ENCODE measurements at regions not wholly inside any gene's neighbourhood (a gene's known extent, or its start where the extent isn't known, plus 50 kb on each side); places are given as distances from the start of the nearest gene placed in this dataset.

- H3K27me3 ChIP-seq (ENCODE audit: low read depth): no peaks in the 10 kb centered on the region
- no peak for DNase-seq (ENCODE audit: low spot score in 2 of 2)
- in situ Hi-C loops (cut with MboI; ENCODE audit: low sequenced_read_pairs): no loop called here
These were observed 1473.8 kb downstream of the TBC1D22A start for GRCh38 chr22:48236261-48236660.

DNA sequence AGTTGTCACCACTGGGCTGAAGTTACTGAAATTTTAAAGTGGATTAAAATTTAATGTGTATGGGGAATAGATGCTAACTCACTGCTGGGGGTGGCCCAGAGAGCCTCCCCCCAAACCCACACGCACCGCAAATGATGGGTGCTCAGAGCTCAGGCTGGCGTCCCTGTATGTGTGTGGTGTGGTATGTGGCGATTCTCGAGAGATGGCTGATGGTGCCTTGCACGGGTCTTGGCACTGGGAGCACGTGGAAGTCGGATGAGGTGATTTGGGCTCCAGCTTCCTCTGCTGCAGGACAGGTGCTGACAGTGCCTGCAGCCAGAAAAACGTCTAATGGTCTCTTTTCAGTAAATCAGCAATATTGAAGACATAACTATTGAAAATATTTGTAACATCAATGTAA is 1473.3 kb downstream of the TBC1D22A start:
- H3K4me3 ChIP-seq: no peak overlapping the region
- in situ Hi-C loops (cut with MboI; ENCODE audit: low sequenced_read_pairs): no loop called here
- H3K4me1 ChIP-seq: no peaks in the 10 kb centered on the region
- DNase-seq (ENCODE audit: low spot score in 2 of 2): no peak
- H3K27me3 ChIP-seq (ENCODE audit: low read depth): no peaks in the 10 kb centered on the region
- no peaks in the 10 kb centered on the region for H3K9me3 ChIP-seq
- H3K36me3 ChIP-seq (replicated peaks): no peaks in the 10 kb centered on the region

More at GRCh38 chr22:48236261-48236660, 1473.8 kb downstream of the TBC1D22A start:
- no peaks in the 10 kb centered on the region for H3K4me1 ChIP-seq
- H3K4me3 ChIP-seq: no peak overlapping the region
- H3K36me3 ChIP-seq (replicated peaks): no peaks in the 10 kb centered on the region
- no peaks in the 10 kb centered on the region for H3K9me3 ChIP-seq

DNA sequence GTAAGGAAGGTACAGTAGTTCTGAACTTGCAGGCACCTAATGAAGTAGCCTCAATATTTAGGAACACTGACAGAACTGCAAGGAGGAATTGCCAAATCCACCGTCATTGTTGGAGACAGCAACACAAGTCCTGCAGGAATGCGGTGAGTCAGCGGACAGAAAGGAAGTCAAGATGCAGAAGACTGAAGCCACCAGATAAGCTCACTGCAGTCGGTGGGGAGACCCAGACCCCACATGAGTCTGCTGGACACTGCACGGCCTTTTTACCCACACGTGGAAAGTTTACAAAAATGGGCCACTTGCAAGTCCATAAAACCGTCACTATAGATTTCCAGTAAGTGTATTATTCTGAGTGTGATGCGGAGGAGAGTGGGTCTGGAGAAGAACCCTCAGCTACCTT is 1471.6 kb downstream of the TBC1D22A start:
- in situ Hi-C loops (cut with MboI; ENCODE audit: low sequenced_read_pairs): no loop called here
- Histone ChIP-seq H3K27me3 (ENCODE audit: low read depth) (no peaks in the 10 kb centered on the region), H3K36me3 (replicated peaks) (no peaks in the 10 kb centered on the region), H3K4me3 (no peak overlapping the region), H3K4me1 (no peaks in the 10 kb centered on the region), H3K9me3 (no peaks in the 10 kb centered on the region)
- no peak for DNase-seq (ENCODE audit: low spot score in 2 of 2)

GRCh38 chr22:48233586-48233985 is 1471.1 kb downstream of the TBC1D22A start:
- Histone ChIP-seq H3K27me3 (ENCODE audit: low read depth) (no peaks in the 10 kb centered on the region), H3K9me3 (no peaks in the 10 kb centered on the region), H3K36me3 (replicated peaks) (no peaks in the 10 kb centered on the region), H3K4me3 (no peak overlapping the region), H3K4me1 (no peaks in the 10 kb centered on the region)
- in situ Hi-C loops (cut with MboI; ENCODE audit: low sequenced_read_pairs): no loop called here
- no peak for DNase-seq (ENCODE audit: low spot score in 2 of 2)

GRCh38 chr22:48228468-48228867 is 1466.0 kb downstream of the TBC1D22A start:
- Histone ChIP-seq H3K27me3 (ENCODE audit: low read depth) (no peaks in the 10 kb centered on the region), H3K36me3 (replicated peaks) (no peaks in the 10 kb centered on the region), H3K4me1 (no peaks in the 10 kb centered on the region), H3K4me3 (no peak overlapping the region), H3K9me3 (no peaks in the 10 kb centered on the region)
- in situ Hi-C loops (cut with MboI; ENCODE audit: low sequenced_read_pairs): no loop called here
- no peak for DNase-seq (ENCODE audit: low spot score in 2 of 2)

- H3K4me1 ChIP-seq: no peaks in the 10 kb centered on the region
- no peak for DNase-seq (ENCODE audit: low spot score in 2 of 2)
- no peaks in the 10 kb centered on the region for H3K27me3 ChIP-seq (ENCODE audit: low read depth)
- no peak overlapping the region for H3K4me3 ChIP-seq
- in situ Hi-C loops (cut with MboI; ENCODE audit: low sequenced_read_pairs): no loop called here
- H3K9me3 ChIP-seq: no peaks in the 10 kb centered on the region
- H3K36me3 ChIP-seq (replicated peaks): no peaks in the 10 kb centered on the region
These were observed 1465.0 kb downstream of the TBC1D22A start for GRCh38 chr22:48227341-48228018.

GRCh38 chr22:48226026-48227013 is 1463.9 kb downstream of the TBC1D22A start:
- no peaks in the 10 kb centered on the region for H3K36me3 ChIP-seq (replicated peaks)
- H3K27me3 ChIP-seq (ENCODE audit: low read depth): no peaks in the 10 kb centered on the region
- H3K4me1 ChIP-seq: no peaks in the 10 kb centered on the region
- H3K4me3 ChIP-seq: no peak overlapping the region
- DNase-seq (ENCODE audit: low spot score in 2 of 2): no peak
- in situ Hi-C loops (cut with MboI; ENCODE audit: low sequenced_read_pairs): no loop called here
- no peaks in the 10 kb centered on the region for H3K9me3 ChIP-seq

GRCh38 chr22:48224332-48224731 is 1461.9 kb downstream of the TBC1D22A start:
- Histone ChIP-seq H3K36me3 (replicated peaks) (no peaks in the 10 kb centered on the region), H3K27me3 (ENCODE audit: low read depth) (no peaks in the 10 kb centered on the region), H3K4me1 (no peaks in the 10 kb centered on the region), H3K9me3 (no peaks in the 10 kb centered on the region), H3K4me3 (no peak overlapping the region)
- in situ Hi-C loops (cut with MboI; ENCODE audit: low sequenced_read_pairs): no loop called here
- no peak for DNase-seq (ENCODE audit: low spot score in 2 of 2)

DNA sequence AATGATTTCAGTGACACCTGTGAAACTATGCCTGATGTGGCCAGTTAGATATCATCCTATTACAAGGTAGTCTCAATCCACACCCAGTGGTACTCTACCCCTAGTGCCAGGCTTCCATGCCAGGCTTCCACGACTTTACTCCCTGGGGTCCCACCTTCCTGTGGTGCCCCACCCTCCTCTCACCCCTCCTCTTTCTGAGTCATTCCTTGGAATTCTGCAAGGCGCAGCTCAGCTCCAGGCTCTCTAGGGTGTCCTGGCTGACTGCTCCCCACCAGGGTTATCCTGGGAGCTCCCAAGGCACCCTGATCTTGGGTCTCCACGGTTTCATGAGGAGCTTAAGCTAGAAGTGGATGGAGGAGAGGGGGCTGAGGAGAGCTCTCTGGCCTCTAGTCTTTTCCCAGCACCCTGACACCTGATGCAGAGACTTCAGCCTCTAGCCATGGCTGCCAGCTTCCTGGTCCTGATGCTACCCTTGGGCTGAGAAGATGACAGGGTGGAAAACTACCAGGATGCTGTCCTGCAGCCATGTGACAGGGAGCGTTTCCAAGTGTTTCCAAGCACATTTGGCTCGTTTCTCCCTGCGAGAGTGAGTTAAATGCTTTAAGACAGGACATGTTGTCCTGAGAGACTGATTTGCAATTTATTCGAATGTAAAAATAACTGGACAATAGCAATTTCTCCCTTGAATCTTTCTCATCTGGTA is 1461.2 kb downstream of the TBC1D22A start:
- Histone ChIP-seq H3K9me3 (no peaks in the 10 kb centered on the region), H3K27me3 (ENCODE audit: low read depth) (no peaks in the 10 kb centered on the region), H3K36me3 (replicated peaks) (no peaks in the 10 kb centered on the region), H3K4me1 (no peaks in the 10 kb centered on the region), H3K4me3 (no peak overlapping the region)
- no peak for DNase-seq (ENCODE audit: low spot score in 2 of 2)
- in situ Hi-C loops (cut with MboI; ENCODE audit: low sequenced_read_pairs): no loop called here

DNA sequence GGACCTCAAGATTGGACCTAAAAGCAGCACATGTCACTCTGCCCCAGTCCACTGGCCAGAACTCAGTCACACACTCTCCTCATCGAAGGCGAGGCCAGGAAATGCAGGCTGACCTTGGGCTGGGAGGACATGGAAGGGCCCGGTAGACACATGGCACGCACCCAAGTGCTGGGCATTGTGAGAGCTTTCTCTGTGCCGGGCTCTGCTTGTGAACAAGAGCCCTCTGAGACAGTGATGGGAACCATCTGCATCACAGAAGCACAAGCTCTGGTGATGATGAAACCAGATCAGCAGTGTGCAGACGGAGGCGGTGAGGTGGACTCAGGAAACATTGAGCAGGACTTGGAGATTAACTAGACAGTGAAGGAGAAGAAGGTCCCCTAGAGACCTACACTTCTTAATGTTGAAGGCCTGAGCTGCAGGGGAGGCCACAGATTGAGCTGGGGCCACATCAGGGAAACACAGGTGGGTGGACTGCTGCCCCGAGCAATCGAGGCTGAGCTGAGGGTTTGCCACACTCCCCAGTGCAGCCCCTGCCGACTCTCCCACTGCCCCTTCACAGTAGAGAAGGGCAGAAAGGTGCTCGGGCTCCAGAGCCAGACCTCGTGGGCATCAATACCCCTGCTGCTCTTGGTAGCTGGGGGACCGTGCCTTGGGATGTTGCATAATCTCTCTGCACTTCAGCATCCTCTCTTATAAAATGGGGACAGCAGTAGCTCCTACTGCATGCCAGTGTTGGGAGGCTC is 1460.5 kb downstream of the TBC1D22A start:
- DNase-seq (ENCODE audit: low spot score in 2 of 2): no peak
- H3K9me3 ChIP-seq: no peaks in the 10 kb centered on the region
- H3K4me3 ChIP-seq: no peak overlapping the region
- H3K36me3 ChIP-seq (replicated peaks): no peaks in the 10 kb centered on the region
- no peaks in the 10 kb centered on the region for H3K4me1 ChIP-seq
- in situ Hi-C loops (cut with MboI; ENCODE audit: low sequenced_read_pairs): no loop called here
- no peaks in the 10 kb centered on the region for H3K27me3 ChIP-seq (ENCODE audit: low read depth)

DNA sequence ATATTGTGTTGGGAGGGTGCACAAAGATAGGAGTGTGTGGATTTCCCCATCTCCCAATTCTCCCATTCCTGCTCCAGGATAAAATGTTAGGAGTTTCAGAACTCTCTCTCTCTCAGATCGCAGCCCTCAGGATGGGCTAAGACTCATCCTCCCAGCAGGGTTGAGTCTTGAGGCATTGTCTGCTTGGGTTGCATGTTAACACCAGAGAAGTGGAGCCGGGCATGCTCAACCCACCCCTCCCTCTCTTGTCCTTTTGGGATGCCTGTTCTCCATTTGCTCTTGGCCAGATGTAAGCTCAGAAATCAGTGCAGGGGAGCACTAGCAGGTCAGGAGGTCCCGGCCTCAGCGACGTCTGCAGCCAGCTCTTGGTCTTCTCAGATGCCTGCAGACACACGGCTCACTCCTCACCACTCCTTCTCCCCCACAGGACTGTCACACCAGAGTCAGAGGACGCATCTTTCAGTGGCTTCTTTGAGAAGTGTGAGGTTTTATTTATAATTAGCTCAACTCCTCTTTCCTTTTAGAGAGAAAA is 1456.5 kb downstream of the TBC1D22A start:
- no peaks in the 10 kb centered on the region for H3K9me3 ChIP-seq
- no peak overlapping the region for H3K4me3 ChIP-seq
- H3K36me3 ChIP-seq (replicated peaks): no peaks in the 10 kb centered on the region
- H3K27me3 ChIP-seq (ENCODE audit: low read depth): no peaks in the 10 kb centered on the region
- in situ Hi-C loops (cut with MboI; ENCODE audit: low sequenced_read_pairs): no loop called here
- H3K4me1 ChIP-seq: no peaks in the 10 kb centered on the region
- DNase-seq (ENCODE audit: low spot score in 2 of 2): no peak

GRCh38 chr22:48217596-48217995 is 1455.1 kb downstream of the TBC1D22A start:
- DNase-seq (ENCODE audit: low spot score in 2 of 2): no peak
- in situ Hi-C loops (cut with MboI; ENCODE audit: low sequenced_read_pairs): no loop called here
- Histone ChIP-seq H3K36me3 (replicated peaks) (no peaks in the 10 kb centered on the region), H3K4me1 (no peaks in the 10 kb centered on the region), H3K27me3 (ENCODE audit: low read depth) (no peaks in the 10 kb centered on the region), H3K4me3 (no peak overlapping the region), H3K9me3 (no peaks in the 10 kb centered on the region)

- DNase-seq (ENCODE audit: low spot score in 2 of 2): no peak
- H3K27me3 ChIP-seq (ENCODE audit: low read depth): no peaks in the 10 kb centered on the region
- no peaks in the 10 kb centered on the region for H3K36me3 ChIP-seq (replicated peaks)
- no peak overlapping the region for H3K4me3 ChIP-seq
- no peaks in the 10 kb centered on the region for H3K9me3 ChIP-seq
- in situ Hi-C loops (cut with MboI; ENCODE audit: low sequenced_read_pairs): no loop called here
- H3K4me1 ChIP-seq: no peaks in the 10 kb centered on the region
These were observed 1450.3 kb downstream of the TBC1D22A start for GRCh38 chr22:48212727-48213126.
